Eye (tissue), 1 donor: ENCODE measurements at regions not wholly inside any gene's neighbourhood (a gene's known extent, or its start where the extent isn't known, plus 50 kb on each side); places are given as distances from the start of the nearest gene placed in this dataset.

Experiments used
- DNase-seq: peaks from one replicate; pipeline ENCODE4 v3.0.0-alpha.2; 2015

DNA sequence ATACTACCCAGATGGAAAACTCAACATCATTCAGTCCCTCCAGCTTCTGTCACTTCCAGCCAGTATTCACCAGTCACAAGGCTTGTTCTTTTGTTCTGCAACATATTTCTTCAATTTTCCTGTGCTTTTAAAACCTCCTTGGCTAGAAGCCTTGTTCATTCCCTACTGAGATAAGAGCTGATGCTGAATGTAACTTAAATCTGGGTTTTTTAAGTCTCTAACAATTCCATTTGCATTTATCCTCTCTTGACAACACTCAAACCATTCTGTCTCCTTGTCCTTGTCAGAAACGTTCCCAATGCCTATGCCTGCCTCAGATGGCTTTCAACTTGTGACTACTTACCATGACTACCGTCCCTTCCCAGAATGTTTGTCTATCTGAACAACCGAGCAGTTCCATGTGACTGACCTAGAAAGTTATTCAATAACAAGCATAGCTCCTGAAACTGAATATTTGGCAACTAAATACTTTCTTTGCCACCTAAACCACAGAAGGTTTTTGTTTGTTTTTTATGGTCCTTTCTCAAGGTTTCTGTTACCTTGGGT is 682.9 kb upstream of the GALNTL6 start:
- peak; percentile 5 for DNase-seq

DNA sequence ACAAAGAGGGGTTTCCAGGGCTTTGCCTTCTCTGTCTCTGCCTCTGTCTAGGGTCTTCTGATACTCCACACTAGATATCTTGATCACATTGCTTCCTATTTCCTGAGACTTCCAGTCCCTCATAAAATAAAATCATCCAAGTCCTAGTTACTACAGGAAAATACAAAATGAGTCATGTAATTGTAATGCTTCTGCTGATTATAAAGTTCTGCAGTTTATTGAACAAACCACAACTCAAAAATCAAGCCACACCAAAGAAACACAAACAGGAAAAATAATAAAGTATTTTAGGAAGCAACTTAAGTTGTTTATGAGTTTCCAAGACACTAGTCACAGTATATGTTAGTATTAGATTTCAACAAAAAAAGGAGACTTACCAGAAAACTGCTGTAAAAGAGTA is 695.1 kb upstream of the GALNTL6 start:
- no peak for DNase-seq

- DNase-seq = no peak
Measured at GRCh38 chr4:171117457-171117856, 695.7 kb upstream of the GALNTL6 start.

DNA sequence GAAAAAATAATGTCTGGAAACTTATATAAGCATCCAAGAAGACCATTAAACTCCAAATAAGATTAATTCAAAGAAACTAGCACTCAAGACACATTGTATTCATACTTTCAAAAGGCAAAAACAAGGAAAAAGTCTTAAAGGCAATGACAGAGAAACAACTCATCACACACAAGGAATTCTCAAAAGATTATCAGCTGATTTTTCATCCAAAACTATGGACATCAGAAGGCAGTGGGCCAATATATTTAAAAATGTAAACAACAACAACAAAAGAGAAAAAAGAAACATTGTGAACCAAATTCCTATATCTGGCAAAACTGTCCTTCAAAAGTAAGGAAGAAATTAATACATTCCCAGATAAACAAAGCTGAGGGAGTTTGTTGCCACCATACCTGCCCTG is 711.4 kb upstream of the GALNTL6 start:
- DNase-seq = no peak

DNA sequence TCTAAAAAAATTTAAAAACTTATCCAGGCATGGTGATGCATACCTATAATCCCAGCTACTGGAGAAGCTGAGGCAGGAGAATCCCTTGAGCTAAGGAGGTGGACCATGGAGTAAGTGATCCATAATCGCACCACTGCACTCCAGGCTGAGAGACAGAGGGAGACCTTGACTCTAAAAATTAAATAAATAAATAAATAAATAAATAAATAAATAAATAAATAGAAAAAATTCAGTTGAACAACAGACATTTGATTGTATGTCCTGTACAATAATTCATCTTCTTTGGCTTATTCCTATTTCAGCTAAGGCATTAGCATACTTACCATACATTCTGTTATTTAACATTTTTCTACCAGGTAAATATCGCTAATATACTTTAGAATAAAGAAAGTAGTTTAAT is 726.1 kb upstream of the GALNTL6 start:
- no peak for DNase-seq

DNA sequence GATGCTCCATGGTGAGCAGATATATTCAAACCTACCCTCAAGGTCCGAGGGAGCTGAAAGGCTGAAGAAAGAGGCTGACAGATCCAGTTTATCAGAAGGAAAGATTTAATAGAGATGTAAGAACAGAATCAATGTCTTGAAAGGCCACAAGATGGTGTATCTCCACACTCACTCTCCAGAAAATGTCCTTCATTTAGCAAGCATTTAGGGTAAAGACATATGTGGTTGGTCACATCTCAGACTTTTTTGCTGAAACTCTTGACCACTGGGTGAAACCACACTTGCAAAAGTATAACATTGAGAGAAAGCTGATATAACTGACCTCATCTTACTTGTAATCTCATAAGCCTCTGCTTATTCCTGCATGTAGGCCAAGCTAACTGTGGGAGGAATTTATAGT is 745.8 kb upstream of the GALNTL6 start:
- DNase-seq = no peak

DNA sequence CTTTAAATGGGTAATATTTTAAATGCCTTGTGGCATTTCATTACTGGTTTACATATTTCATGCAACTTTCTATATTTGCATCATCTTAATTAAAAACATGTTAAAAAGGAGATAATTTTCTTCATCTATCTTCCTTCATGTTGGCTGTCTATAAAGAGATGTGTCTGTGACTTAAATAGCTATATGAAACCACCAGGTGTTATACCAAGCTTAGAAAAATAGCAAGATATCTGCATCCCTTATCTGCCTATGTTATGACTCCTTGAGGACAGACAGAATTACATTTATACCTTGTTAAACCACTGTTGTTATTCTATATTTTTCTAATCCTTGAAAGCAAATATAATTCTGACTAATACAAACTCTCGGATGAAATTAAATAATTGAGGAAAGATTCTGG is 763.8 kb upstream of the GALNTL6 start:
- DNase-seq = no peak

DNA sequence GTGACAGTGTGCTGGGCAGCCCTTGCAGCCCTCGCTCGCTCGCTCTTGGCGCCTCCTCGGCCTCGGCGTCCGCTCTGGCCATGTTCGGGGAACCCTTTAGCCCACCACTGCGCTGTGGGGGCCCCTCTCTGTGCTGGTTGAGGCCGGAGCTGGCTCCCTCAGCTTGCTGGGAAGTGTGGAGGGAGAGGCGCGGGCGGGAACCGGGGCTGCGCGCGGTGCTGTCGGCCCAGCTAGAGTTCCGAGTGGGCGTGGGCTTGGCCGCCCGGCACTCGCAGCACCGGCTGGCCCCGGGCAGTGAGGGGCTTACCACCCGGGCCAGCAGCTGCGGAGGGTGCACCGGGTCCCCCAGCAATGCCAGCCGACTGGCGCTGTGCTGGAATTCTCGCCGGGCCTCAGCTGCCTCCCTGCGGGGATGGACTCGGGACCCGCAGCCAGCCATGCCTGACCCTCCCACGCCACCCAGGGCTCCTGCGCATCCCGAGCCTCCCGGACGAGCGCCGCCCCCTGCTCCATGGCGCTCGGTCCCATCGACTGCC is 770.1 kb upstream of the GALNTL6 start:
- DNase-seq = no peak

GRCh38 chr4:171035909-171036308 is 777.3 kb upstream of the GALNTL6 start:
- no peak for DNase-seq

DNA sequence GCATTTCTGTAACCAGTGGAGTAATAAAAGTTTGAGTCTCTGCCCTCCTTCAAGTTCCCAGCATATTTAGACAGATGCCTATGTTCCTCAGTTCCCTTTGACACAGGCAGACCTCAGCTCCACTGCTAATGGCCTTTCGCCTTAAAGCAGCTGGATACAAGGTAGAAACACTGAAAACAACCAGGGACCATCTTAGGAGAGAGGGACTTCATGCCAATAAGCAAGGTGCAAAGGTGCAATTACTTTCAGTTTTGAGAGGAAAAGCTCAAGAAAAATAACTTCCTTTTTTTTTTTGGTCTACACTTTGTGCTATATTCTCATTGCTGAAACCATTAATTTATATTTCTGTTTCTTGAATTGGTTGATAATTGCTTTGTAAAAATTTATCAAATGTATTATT is 781.9 kb upstream of the GALNTL6 start:
- DNase-seq = no peak

DNA sequence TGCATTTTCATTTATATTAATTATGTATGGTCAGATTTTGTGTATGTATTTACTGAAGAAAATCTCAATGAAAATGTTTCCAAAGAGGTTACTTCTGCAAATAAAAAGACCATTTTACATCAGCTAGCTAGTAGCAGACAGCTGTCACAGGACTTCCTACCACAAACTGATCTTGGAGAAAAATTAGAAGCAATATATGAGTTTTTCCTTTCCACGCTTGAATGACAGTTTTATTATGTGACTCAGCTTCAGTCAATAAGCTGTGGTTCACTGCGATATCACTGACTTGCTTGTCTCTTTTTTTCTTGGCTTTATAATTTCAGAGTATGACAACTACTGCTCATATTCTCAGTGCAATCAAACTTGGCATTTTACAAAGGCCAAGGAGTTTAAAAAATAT is 787.4 kb upstream of the GALNTL6 start:
- no peak for DNase-seq

- no peak for DNase-seq
Measured at GRCh38 chr4:171025343-171025742, 787.9 kb upstream of the GALNTL6 start.

- DNase-seq = no peak
Measured at GRCh38 chr4:171024720-171025303, 788.4 kb upstream of the GALNTL6 start.

- DNase-seq = peak; percentile 4
Measured at GRCh38 chr4:171022824-171023230, 790.4 kb upstream of the GALNTL6 start.

DNA sequence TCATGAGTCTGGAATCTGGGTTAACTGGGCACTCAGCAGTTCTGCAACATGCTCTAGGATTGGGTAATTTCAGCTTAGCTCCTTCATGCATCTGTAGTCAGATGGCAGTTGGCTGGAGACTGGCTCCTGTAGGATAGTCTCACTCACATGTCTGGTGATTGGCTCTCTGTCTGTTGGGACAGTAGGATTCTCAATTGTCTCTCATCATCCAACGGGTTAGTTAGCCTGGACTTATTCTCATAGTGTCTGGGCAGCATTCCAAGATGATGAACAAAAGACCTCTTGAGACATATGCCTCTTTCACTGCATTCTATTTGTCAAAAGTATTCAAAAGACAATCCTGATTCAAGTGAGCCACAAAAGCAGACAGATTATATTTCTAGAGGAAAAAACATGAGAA is 795.6 kb upstream of the GALNTL6 start:
- DNase-seq = peak; percentile 15

GRCh38 chr4:171016145-171016544 is 797.1 kb upstream of the GALNTL6 start:
- no peak for DNase-seq

DNA sequence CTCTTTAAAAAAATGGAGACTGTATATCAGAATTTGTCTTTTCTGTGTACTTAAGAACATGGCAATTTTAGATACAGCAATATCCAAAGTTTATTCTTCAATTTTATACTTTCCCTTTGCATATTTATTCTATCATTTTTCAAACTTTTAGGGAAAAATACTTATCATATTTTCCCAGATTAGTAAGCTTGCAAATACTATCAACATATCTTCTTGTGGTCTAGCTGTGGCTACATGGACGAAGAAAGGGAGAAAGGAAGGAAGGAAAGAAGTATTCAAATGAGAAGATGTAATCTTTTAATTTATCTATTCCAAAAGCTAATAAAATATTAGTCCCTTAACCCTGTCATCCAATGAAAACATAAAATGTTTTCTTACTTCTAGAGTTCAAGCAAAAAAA is 797.8 kb upstream of the GALNTL6 start:
- no peak for DNase-seq

DNA sequence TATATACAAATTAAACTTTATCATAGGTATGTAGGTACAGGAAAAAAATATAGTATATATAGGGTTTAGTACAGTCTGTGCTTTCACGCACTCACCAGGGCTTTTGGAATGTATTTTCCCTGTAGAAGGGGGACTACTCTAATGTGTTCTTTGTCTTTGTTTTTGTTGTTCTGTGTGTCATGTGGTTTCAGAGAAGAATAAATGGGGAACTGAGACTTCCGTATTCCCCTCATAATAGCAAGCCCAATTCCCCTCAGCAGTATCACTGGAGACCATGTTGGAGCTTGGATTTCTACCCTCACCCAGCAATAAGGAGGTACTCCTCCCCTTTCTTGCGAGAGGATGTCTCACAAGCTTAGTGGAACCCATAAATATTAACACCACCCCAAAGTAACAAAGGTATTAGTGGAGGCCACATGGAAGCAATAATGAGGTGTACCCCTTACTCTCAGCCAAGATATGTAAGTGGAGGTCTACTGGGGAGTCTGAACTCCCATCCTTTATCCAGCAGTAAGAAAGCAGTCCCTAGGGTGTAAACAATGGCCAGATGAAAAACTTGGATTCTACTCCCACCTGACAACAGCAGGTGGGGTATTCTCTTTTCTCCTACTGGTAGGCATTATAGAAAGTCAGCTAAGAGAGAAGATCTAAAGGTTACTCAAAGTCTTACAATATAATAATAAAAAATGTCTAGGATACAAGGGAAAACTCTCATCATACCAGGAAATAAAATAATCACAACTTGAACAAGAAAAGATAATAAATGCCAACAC is 805.4 kb upstream of the GALNTL6 start:
- DNase-seq = no peak

GRCh38 chr4:171002246-171002645 is 811.0 kb upstream of the GALNTL6 start:
- DNase-seq = no peak

GRCh38 chr4:170990989-170991589 is 822.1 kb upstream of the GALNTL6 start:
- peak; percentile 62 for DNase-seq

DNA sequence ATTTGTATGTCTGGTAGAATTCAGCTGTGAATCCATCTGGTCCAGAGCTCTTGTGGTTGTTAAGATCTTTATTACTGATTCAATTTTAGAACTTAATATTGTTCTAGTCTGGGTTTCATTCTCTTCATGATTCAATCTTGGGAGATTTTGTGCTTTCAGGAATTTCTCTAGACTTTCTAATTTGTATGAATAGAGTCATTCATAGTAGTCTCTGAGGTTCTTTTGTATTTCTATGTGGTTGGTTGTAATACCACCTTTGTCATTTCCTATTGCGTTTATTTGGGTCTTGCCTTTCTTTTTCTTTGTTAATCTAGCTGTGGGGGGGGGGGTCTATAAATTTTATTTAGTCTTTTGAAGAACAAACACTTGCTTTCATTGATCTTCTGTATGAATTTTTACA is 824.8 kb upstream of the GALNTL6 start:
- no peak for DNase-seq

- no peak for DNase-seq
Measured at GRCh38 chr4:170979736-170980135, 833.5 kb upstream of the GALNTL6 start.

GRCh38 chr4:170978990-170979389 is 834.2 kb upstream of the GALNTL6 start:
- no peak for DNase-seq

DNA sequence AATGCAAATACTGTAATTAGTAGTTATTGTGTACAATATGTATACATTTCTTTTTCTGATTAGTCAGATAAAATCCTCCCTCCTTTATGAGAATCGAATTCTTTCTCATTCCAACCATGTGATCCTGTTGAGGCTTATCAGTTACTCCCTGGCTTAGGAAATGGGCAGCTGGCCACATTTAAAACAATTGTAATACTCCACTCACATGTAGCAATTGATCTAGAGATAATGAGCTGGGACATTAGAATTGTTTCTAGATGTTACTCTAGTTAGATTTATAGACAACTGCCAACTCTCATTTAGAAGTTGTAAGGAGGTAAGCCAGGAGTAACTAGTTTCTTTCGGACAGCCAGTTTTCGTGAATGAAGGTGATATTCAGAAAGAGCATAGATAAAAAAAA is 859.3 kb upstream of the AADAT start:
- DNase-seq = no peak
